ENCODE measurements at regions not wholly inside any gene's neighbourhood (a gene's known extent, or its start where the extent isn't known, plus 50 kb on each side); places are given as distances from the start of the nearest gene placed in this dataset.

DNA sequence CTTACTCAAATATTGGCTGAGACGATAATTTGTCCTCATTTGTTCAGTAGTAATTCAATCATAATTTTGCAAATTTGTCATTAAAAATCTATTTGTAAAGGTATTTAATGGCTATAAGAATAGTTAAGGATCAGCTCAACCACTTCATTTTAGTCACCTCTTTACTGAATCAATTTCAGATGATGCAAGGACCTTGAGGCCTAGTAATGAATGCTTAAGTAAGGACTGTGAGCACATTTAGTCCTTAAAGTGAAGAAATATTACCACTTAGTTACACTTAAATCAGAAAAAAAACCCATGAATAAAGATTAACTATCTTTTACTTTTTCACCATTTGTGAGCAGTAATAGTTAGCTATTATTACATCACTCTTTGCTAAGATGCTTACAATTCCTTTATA is 778.9 kb downstream of the CCDC85A start:
- Histone ChIP-seq H3K27me3 (ENCODE audit: control insufficient read depth in 2 of 2, insufficient read depth in 2 of 2, low read length in 2 of 2) (no peaks in the 10 kb centered on the region), H3K4me3 (replicated peaks in 1 of 3; ENCODE audit: insufficient read depth in 1 of 3, low read depth in 1 of 3, low read length in 3 of 3) (no peak overlapping the region), H4K20me1 (replicated peaks; ENCODE audit: control insufficient read depth, extremely low read depth, insufficient read depth, low read length) (no peaks in the 10 kb centered on the region), H3K27ac (ENCODE audit: insufficient read depth, low read depth, low read length) (no peak overlapping the region), H3K4me2 (ENCODE audit: insufficient read depth, low read length) (no peak overlapping the region), H3K9me3 (replicated peaks; ENCODE audit: control insufficient read depth, insufficient read depth, low read length) (no peaks in the 10 kb centered on the region), H3K9me1 (replicated peaks; ENCODE audit: control insufficient read depth, extremely low read depth, insufficient read depth, low read length) (no peaks in the 10 kb centered on the region), H3K79me2 (ENCODE audit: control insufficient read depth, insufficient read depth, low read length) (no peaks in the 10 kb centered on the region), H3K9ac (replicated peaks; ENCODE audit: extremely low read depth, insufficient read depth, low read length) (no peak overlapping the region), H2AFZ (ENCODE audit: low read depth, low read length) (no peak overlapping the region), H3K4me1 (ENCODE audit: control insufficient read depth, extremely low read depth, insufficient read depth, low read length) (no peaks in the 10 kb centered on the region), H3K36me3 (ENCODE audit: control insufficient read depth in 2 of 2, extremely low read depth in 1 of 2, insufficient read depth in 2 of 2, low read length in 2 of 2) (no peaks in the 10 kb centered on the region)
- intact Hi-C loops (cut with micrococcal nuclease): no loop called here
- dilution Hi-C loops (cut with MboI; ENCODE audit: extremely low pct_ligation_motif_present, low sequenced_read_pairs): no loop called here
- FAIRE-seq (no peak), DNase-seq (ENCODE audit: low read depth, low spot score) (no peak)
- no TSS peak for BruUV-seq (replicated peaks)
- POLR2A ChIA-PET: no interaction called here
- TF ChIP-seq POLR2A (IDR thresholded peaks at IDR 0.05; ENCODE audit: low read depth, low read length) (no peak), JUN (IDR thresholded peaks at IDR 0.05; ENCODE audit: borderline replicate concordance, insufficient read depth, insufficient read length, low read depth) (no peak), MYC (IDR thresholded peaks at IDR 0.05; ENCODE audit: low read depth, low read length) (no peak)
- TF ChIP-seq, protein P1, sequence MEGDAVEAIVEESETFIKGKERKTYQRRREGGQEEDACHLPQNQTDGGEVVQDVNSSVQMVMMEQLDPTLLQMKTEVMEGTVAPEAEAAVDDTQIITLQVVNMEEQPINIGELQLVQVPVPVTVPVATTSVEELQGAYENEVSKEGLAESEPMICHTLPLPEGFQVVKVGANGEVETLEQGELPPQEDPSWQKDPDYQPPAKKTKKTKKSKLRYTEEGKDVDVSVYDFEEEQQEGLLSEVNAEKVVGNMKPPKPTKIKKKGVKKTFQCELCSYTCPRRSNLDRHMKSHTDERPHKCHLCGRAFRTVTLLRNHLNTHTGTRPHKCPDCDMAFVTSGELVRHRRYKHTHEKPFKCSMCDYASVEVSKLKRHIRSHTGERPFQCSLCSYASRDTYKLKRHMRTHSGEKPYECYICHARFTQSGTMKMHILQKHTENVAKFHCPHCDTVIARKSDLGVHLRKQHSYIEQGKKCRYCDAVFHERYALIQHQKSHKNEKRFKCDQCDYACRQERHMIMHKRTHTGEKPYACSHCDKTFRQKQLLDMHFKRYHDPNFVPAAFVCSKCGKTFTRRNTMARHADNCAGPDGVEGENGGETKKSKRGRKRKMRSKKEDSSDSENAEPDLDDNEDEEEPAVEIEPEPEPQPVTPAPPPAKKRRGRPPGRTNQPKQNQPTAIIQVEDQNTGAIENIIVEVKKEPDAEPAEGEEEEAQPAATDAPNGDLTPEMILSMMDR (IDR thresholded peaks at IDR 0.05; ENCODE audit: extremely low read depth in 1 of 2, insufficient read depth in 1 of 2, low read depth in 1 of 2, low read length in 2 of 2): no peak
- CTCF ChIA-PET: interaction anchor here (0.9 kb wide), 1 partner anchor 8 kb away, joined by 3 read pairs; no protein-coding TSS in a partner anchor

DNA sequence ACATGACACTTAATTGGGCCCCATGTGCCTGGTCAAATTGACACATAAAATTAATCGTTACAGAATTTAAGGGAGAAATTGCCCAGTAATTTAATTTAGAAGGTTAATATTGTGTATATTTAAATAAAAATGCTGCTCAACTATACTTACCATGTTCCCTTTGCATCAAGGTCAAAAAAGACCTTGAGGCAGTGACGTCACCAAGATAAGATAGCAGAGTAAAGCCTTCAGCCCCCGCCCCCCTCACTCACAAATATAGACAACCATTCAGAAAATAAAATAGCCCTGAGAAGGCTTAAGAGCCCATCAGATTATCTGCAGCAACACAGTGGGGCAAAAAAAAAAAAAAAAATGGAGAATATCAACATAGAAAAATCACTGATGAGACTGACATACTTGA is 785.7 kb downstream of the CCDC85A start:
- no peaks in the 10 kb centered on the region for H4K20me1 ChIP-seq (replicated peaks; ENCODE audit: control insufficient read depth, extremely low read depth, insufficient read depth, low read length)
- H3K9ac ChIP-seq (replicated peaks; ENCODE audit: extremely low read depth, insufficient read depth, low read length): no peak overlapping the region
- no peaks in the 10 kb centered on the region for H3K79me2 ChIP-seq (ENCODE audit: control insufficient read depth, insufficient read depth, low read length)
- no peak overlapping the region for H3K27ac ChIP-seq (ENCODE audit: insufficient read depth, low read depth, low read length)
- H3K4me1 ChIP-seq (ENCODE audit: control insufficient read depth, extremely low read depth, insufficient read depth, low read length): no peaks in the 10 kb centered on the region
- H3K9me3 ChIP-seq (replicated peaks; ENCODE audit: control insufficient read depth, insufficient read depth, low read length): no peaks in the 10 kb centered on the region
- CTCF ChIA-PET: no interaction called here
- no peaks in the 10 kb centered on the region for H3K9me1 ChIP-seq (replicated peaks; ENCODE audit: control insufficient read depth, extremely low read depth, insufficient read depth, low read length)
- H2AFZ ChIP-seq (ENCODE audit: low read depth, low read length): no peak overlapping the region
- TF ChIP-seq MYC (IDR thresholded peaks at IDR 0.05; ENCODE audit: low read depth, low read length) (no peak), GATA2 (IDR thresholded peaks at IDR 0.05; ENCODE audit: insufficient read depth, insufficient read length, low read depth, low read length) (no peak), EZH2 (IDR thresholded peaks at IDR 0.05; ENCODE audit: borderline replicate concordance, low read depth, low read length, severe bottlenecking) (no peak)
- intact Hi-C loops (cut with micrococcal nuclease): no loop called here
- POLR2A ChIA-PET: no interaction called here
- dilution Hi-C loops (cut with MboI; ENCODE audit: extremely low pct_ligation_motif_present, low sequenced_read_pairs): no loop called here
- FAIRE-seq (no peak), DNase-seq (ENCODE audit: low read depth, low spot score) (no peak)
- H3K27me3 ChIP-seq (ENCODE audit: control insufficient read depth in 2 of 2, insufficient read depth in 2 of 2, low read length in 2 of 2): no peaks in the 10 kb centered on the region
- no peak overlapping the region for H3K4me3 ChIP-seq (replicated peaks in 1 of 3; ENCODE audit: insufficient read depth in 1 of 3, low read depth in 1 of 3, low read length in 3 of 3)
- BruUV-seq (replicated peaks): no TSS peak
- no peaks in the 10 kb centered on the region for H3K36me3 ChIP-seq (ENCODE audit: control insufficient read depth in 2 of 2, extremely low read depth in 1 of 2, insufficient read depth in 2 of 2, low read length in 2 of 2)
- H3K4me2 ChIP-seq (ENCODE audit: insufficient read depth, low read length): no peak overlapping the region

All from endothelial cell of umbilical vein (primary cell).